Omental fat pad (tissue), 3 donors: ENCODE measurements at regions not wholly inside any gene's neighbourhood (a gene's known extent, or its start where the extent isn't known, plus 50 kb on each side); places are given as distances from the start of the nearest gene placed in this dataset.

Source experiments
- ATAC-seq: fragments of 150-250 bp; one replicate; pipeline ENCODE4 v1.9.1; 2016; ENCODE audit warnings: mild to moderate bottlenecking, moderate library complexity; ENCODE audit not compliant: low FRiP score
- DNase-seq: peaks from one replicate; pipeline ENCODE4 v3.0.0-alpha.2; 2019; ENCODE audit warnings: low spot score
- TF ChIP-seq, protein P1 (sequence below), 3 donors: fragments of 450-650 bp; IDR thresholded peaks; one replicate each; pipeline ENCODE4 v1.5.1; 2016 to 2017; ENCODE audit warnings: antibody characterized with exemption in 3 of 3, mild to moderate bottlenecking in 3 of 3, moderate library complexity in 2 of 3

DNA sequence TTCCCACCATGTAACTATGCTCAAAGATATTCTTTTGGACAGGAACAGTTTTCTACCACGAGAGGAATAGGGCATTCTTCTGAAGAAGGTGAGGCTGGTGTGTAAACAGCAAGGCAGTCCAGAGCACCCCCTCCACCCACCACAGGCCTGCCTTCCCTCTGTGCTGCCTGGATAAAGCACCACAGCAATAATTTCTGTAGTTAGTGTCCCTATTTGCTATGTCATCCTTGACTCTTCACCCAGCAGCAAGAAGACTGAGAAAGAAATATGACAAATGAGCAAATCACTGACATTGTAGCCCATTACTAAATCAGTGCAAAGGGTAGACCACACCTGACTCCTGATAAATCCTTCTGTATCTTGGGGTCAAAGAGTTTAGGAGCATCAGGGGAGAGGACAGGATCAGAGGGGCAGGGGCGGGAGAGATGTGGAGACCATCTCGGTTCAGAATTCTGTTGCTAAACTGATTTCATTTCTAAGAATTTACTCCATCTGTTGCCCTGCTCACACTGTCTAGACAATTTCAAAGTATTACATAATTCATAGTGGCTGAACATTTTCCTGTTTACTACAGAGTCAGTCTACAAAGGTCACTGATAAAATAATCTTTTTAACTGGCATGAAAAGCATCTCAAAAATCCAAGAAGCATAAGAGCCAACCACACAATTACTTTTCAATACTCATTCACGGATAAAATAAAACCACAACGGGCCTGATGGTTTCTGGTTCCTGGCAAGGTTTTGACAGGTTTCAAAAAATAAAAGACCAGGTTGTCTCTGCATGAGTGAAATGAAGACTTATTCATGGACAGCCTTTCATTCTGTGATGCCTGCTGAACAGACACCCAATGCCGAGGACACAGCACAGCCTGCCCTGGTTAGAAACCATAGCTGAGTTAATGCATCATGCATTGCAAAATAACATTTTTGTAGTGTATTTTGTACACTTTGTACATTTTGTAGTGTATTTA, 88.4 kb upstream of the IRS2 start:
- peak; percentile 75 for ATAC-seq
- DNase-seq, result no peak
- TF ChIP-seq, protein P1, sequence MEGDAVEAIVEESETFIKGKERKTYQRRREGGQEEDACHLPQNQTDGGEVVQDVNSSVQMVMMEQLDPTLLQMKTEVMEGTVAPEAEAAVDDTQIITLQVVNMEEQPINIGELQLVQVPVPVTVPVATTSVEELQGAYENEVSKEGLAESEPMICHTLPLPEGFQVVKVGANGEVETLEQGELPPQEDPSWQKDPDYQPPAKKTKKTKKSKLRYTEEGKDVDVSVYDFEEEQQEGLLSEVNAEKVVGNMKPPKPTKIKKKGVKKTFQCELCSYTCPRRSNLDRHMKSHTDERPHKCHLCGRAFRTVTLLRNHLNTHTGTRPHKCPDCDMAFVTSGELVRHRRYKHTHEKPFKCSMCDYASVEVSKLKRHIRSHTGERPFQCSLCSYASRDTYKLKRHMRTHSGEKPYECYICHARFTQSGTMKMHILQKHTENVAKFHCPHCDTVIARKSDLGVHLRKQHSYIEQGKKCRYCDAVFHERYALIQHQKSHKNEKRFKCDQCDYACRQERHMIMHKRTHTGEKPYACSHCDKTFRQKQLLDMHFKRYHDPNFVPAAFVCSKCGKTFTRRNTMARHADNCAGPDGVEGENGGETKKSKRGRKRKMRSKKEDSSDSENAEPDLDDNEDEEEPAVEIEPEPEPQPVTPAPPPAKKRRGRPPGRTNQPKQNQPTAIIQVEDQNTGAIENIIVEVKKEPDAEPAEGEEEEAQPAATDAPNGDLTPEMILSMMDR (IDR thresholded peaks at IDR 0.05), result no peak

DNA sequence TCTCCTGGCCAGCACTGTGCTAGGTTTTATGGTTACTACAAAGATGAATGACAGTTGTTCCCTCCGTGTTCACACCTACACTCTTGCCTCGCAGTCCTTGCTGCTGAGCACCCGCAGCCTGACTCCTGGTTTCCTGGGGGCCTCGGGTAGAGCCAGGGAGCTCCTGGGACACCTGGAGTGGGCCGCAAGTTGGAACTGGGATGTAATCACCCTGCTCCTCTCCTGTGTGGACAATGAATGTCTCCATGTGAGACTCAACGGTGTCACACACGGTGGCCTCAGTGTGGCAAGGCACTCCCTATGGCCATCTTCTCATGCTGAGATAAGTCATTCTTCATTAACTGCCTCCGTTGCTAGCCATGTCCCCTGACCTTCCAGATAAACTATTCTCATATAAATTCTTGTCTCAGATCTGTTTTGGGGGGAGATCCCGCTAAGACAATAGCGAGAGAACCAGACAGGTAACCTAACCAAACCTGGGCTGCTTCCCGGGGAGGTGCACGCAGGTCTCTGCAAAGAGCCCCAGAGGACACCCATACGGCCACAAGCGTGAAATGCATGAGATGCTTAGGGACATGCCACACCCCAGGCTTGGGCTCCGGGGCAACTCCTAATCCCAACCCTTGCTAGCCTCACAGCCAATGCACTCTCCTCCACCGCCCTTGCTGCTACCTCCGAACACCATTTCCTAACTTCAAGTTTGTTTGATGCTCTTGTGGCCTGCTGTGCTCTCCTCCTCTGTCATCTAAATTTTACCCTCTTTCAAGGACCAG, 87.2 kb upstream of the IRS2 start:
- DNase-seq (no peak), ATAC-seq (no peak)
- TF ChIP-seq, protein P1 (IDR thresholded peaks at IDR 0.05), result no peak

GRCh38 chr13:109872864-109873263, 86.5 kb upstream of the IRS2 start:
- no peak for ATAC-seq
- DNase-seq, result no peak
- TF ChIP-seq, protein P1 (IDR thresholded peaks at IDR 0.05), result no peak

DNA sequence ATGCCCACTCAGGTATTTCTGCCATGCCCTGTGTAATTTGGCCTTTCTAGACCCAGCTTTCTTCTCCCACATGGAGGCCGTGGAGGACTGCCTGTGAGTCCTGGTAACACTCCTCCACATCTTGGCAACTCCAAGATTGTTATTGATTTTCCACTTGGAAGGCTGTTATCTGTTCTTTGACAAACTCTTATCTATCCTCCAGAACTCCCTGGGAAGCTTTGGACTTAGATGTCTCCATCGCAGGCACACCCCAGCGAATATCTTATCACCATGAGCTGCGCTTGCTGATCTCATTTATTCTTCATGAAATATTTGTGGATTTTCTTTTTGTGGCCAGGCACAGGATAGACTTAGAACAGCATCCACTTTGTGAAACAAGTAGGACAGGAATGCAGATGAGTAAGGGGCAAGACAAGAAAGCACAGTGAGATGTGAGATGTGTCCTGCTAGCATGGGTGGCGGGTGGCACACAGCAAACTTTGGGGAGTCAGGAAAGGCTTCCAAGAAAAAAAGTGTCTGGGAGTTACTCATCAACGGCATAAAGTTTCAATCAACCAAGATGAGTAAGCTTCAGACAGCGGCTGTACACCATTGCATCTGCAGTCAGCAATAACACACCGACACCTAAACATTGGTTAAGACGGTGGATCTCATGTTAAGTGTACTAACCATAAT, 84.5 kb upstream of the IRS2 start:
- TF ChIP-seq, protein P1 (IDR thresholded peaks at IDR 0.05), result no peak
- ATAC-seq (peak; percentile 56), DNase-seq (no peak)

DNA sequence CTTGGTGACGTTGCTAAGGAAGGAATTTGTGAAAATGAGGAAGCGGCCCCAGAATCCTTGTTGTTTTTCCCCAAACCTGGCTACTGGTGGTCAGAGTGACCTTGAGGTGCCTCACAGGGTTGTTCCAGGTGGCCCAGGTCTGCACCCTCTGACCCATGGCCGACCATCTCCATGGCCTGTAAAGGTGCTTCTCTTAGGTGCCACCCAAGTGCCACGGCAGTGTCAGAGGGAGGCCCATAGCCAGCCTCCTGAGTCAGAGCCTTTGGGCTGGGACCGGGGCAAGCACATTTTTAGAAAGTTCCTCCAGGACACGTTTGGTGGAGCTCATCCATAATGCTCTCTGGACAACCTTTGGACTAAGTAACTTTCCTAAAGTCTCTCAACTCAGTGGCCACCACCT, 83.9 kb upstream of the IRS2 start:
- ATAC-seq, result no peak
- no peak for DNase-seq
- TF ChIP-seq, protein P1 (IDR thresholded peaks at IDR 0.05), result no peak

- DNase-seq, result no peak
These were observed 83.2 kb upstream of the IRS2 start for GRCh38 chr13:109869312-109870237.

More at GRCh38 chr13:109869312-109870237, 83.2 kb upstream of the IRS2 start:
- TF ChIP-seq, protein P1 (IDR thresholded peaks at IDR 0.05), result no peak
- peak; percentile 66 for ATAC-seq
